WERI-Rb-1 (cell line): ENCODE measurements at regions not wholly inside any gene's neighbourhood (a gene's known extent, or its start where the extent isn't known, plus 50 kb on each side); places are given as distances from the start of the nearest gene placed in this dataset.

ENCODE experiments used
- DNase-seq: peaks from one replicate; pipeline ENCODE4 v3.0.0-alpha.2; 2020
- H3K27ac ChIP-seq: fragments of 250-450 bp; sonication (Bioruptor Pico); 2 replicates; pipeline ENCODE4 v1.5.1; 2020; ENCODE audit warnings: mild to moderate bottlenecking, moderate library complexity
- H3K27me3 ChIP-seq: fragments of 250-450 bp; sonication (Bioruptor Pico); 2 replicates; pipeline ENCODE4 v1.5.1; 2021; ENCODE audit warnings: mild to moderate bottlenecking, low read depth, moderate library complexity; ENCODE audit not compliant: insufficient read depth, severe bottlenecking
- H3K36me3 ChIP-seq: fragments of 250-450 bp; sonication (Bioruptor Pico); 2 replicates; pipeline ENCODE4 v1.5.1; 2020; ENCODE audit warnings: mild to moderate bottlenecking, moderate library complexity
- H3K4me3 ChIP-seq: 2 replicates; pipeline ENCODE4 v1.5.1; 2011; ENCODE audit warnings: low read depth, mild to moderate bottlenecking, control low read depth, low read length
- H3K9me3 ChIP-seq: fragments of 250-450 bp; sonication (Bioruptor Pico); 2 replicates; pipeline ENCODE4 v1.5.1; 2021; ENCODE audit warnings: mild to moderate bottlenecking, moderate library complexity; ENCODE audit not compliant: severe bottlenecking
- CTCF ChIP-seq: IDR thresholded peaks from 2 replicates; pipeline ENCODE4 v1.5.1; 2011; ENCODE audit warnings: low read depth, mild to moderate bottlenecking, control low read depth, inconsistent platforms, low read length

GRCh38 chr19:29096896-29097295, 116.1 kb downstream of the UQCRFS1 start:
- no peak for DNase-seq
- TF ChIP-seq CTCF, result no peak
- Histone ChIP-seq H3K27me3 (peaks cover 62% of the 10 kb centered on the region), H3K27ac (no peak overlapping the region), H3K4me3 (no peak overlapping the region), H3K36me3 (no peaks in the 10 kb centered on the region), H3K9me3 (no peaks in the 10 kb centered on the region)

GRCh38 chr19:29093553-29093908, 119.4 kb downstream of the UQCRFS1 start:
- TF ChIP-seq CTCF, result no peak
- Histone ChIP-seq H3K9me3 (no peaks in the 10 kb centered on the region), H3K27ac (no peak overlapping the region), H3K4me3 (no peak overlapping the region), H3K36me3 (no peaks in the 10 kb centered on the region), H3K27me3 (peaks cover 74% of the 10 kb centered on the region)
- DNase-seq, result no peak

- Histone ChIP-seq H3K27me3 (peaks cover 71% of the 10 kb centered on the region), H3K4me3 (no peak overlapping the region)
- no peak for DNase-seq
These were observed 120.0 kb downstream of the UQCRFS1 start for GRCh38 chr19:29092712-29093552.

DNA sequence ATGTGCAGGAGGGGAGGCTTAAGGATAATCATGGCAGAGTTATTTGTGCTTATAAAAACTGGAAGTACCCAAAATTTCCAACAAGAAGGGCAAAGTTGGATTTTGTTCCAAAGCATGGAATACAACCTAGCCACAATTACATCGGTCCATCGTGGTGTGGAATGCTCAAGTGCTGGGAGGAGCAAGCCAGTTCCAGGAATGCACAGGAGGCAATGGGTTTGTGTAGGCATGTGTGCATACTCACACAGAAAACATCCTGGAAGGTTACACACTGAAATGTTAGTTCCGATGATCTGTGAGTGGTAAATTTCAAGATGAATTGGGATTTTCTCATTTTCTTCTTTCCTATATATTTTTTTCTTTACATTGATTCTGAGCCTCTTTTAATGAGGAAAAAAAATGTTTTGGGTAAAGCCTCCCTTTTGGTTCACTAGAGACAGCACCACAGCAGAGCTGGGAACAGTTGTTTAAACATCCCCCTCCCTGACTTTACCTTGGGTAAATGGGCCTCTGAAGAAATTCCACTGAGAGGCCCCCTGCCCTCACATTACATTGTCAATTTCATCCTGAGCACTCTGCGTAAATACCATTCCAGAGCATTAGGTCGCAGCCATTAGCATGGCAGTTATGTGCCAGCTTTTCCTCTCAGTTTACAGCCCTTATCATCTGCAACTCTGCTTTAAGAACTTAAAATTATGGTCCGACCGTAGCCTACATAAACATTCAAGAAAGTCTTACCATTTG, 122.0 kb downstream of the UQCRFS1 start:
- no peak for DNase-seq

More at GRCh38 chr19:29092712-29093552, 120.0 kb downstream of the UQCRFS1 start:
- TF ChIP-seq CTCF, result no peak
- Histone ChIP-seq H3K9me3 (no peaks in the 10 kb centered on the region), H3K36me3 (no peaks in the 10 kb centered on the region), H3K27ac (no peak overlapping the region)

GRCh38 chr19:29089315-29089870, 123.6 kb downstream of the UQCRFS1 start:
- no peak for TF ChIP-seq CTCF
- no peak overlapping the region for H3K27ac ChIP-seq
- H3K9me3 ChIP-seq, result no peaks in the 10 kb centered on the region
- H3K4me3 ChIP-seq, result no peak overlapping the region
- H3K27me3 ChIP-seq, result peaks cover 83% of the 10 kb centered on the region
- no peak for DNase-seq
- H3K36me3 ChIP-seq, result no peaks in the 10 kb centered on the region

More for the DNA sequence above, 122.0 kb downstream of the UQCRFS1 start:
- H3K9me3 ChIP-seq, result no peaks in the 10 kb centered on the region
- TF ChIP-seq CTCF, result no peak
- peaks cover 78% of the 10 kb centered on the region for H3K27me3 ChIP-seq
- no peaks in the 10 kb centered on the region for H3K36me3 ChIP-seq
- no peak overlapping the region for H3K27ac ChIP-seq
- no peak overlapping the region for H3K4me3 ChIP-seq
